DMS53 treated with DMSO at 0.1 percent for 48 hours (cell line): ENCODE measurements at regions not wholly inside any gene's neighbourhood (a gene's known extent, or its start where the extent isn't known, plus 50 kb on each side); places are given as distances from the start of the nearest gene placed in this dataset.
"Not testable (repeated sequence)": the region's sequence is repeated elsewhere in the genome, so short reads cannot be mapped to it uniquely, and the experiment has no call there.

Source experiments
- DNase-seq: peaks from one replicate; lab custom pipeline; 2025; ENCODE audit not compliant: unreplicated experiment; lab: John Stamatoyannopoulos, UW

DNA sequence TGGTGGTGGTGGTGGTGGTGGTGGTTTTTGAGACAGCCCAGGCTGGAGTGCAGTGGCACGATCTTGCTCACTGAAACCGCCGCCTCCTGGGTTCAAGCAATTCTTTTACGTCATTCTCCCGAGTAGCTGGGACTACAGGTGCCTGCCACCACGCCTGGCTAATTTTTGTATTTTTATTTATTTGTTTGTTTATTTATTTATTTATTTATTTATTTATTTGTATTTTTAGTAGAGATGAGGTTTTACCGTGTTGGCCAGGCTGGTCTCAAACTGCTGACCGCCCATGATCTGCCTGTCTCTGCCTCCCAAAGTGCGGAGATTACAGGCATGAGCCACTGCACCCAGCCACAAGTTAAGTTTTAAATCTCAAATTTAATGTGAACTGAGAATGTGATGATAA lies 126.5 kb downstream of the PCDH18 start:
- DNase-seq: not testable (repeated sequence)

DNA sequence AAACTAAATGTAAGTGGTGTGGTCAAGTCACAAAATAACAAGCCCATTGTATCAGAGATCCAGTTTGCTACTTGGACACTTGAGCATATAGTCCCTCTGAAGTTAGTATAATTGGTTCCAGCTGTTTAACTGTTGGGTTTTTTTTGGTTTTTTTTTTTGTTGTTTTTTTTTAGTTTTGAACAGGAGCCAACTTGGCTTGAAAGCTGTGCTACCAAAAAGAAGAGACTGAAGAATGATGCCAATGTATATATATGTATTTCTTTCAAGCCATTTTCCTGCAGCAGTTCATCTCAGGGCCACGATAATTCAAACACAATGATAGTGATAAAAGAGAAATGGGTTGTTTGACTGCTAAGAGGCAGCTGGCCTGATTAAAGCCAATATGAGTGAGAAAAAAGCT lies 138.3 kb downstream of the PCDH18 start:
- DNase-seq: no peak

DNA sequence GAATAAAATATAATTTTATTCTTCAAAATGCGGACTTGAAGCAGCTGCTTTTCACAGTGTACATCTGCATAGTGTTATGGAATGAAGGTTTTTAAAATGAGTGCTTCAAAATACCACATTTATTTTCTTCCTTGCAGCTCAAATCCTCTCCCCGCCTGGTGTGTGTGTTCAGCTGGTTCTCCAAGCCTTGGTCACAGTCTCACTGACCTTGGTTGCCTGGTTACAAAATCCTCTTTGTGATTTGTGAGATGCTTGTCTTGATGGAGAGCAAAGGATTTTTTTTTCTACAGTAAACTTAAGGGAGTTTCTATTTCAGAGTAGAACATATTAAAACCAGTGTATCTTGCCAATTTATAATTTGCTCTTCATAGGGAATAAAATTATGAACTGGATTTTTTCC lies 139.2 kb downstream of the PCDH18 start:
- no peak for DNase-seq

DNA sequence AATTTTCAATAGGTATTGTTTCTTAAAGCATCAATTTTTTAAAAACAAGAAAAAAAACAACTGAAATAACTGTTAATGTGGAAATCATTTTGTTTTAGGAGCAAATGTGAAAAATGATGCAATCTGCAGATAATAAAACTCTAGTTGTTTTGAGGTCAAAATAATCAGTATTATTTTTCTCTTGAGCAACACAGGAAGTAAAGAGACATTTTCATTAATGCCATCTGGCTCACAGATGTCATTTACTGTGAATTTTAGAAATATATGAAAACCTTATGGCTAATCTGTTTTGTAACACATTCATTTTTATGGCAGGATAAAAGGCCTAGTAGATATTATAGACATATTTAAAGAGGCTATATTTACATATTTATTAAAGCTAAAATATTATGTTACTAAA lies 141.6 kb downstream of the PCDH18 start:
- DNase-seq: no peak

DNA sequence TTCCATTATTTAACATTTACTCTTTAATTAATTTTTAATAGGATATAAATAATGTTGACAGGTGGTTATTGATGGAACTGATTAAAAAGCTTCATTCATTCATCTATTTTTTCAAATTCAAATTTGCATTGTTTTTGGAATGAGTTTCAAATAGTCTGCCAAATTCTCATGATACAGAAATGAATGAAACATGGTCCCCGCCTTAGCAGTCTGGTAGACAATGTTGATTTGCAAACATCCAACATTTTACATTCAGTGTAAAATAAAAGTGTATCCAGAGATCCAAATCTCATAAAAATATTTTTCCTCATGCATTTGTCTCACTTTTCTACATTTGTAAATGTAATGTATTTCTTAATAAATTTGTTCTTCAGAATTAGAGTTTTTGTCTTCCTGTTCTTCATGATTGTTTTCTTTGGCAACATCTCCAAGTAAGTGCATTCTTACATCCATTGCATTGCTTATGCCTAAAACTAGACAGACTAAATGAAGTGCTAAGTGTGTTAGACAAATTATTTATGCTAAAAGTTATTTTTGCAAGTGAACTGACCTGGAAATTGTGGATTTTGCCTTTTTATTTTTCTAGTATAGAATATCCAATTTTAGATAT lies 142.3 kb downstream of the PCDH18 start:
- no peak for DNase-seq

DNA sequence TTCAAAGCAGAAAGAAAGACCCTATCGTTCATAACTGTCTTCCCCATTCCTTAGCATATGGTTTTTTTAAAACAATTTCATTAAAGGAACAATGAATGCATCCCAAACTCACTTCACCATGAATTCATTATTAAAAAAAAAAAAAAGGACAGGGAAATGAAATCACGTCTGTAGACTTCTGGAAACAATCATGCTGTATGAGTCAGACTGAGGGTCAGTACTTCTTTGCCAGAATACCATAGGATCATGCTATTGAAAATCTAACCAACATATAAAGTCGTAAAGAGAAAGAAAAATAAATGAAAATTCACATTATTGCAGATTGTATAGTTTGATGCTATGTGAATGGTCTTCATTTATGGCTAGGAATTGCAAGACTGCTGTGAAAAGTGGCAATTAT lies 144.4 kb downstream of the PCDH18 start:
- DNase-seq: no peak

DNA sequence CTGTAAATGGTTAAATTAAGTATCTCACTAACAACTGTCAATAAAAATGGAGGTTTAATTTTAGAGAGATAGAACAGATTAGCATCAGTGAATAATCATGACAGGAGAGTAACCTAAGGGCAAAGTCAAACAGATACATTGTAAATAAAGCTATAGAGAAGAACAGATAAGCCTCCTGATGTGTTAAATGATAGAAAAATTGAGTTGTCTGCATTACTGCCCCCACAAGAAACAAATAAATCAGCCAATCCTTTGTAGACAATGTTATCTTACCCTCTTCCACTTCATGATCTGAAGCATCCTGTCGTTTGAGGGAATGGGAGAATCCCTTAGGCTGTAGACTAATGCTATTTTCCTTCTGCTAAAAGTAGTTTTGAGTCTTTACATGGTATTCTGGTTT lies 147.8 kb downstream of the PCDH18 start:
- DNase-seq: no peak

DNA sequence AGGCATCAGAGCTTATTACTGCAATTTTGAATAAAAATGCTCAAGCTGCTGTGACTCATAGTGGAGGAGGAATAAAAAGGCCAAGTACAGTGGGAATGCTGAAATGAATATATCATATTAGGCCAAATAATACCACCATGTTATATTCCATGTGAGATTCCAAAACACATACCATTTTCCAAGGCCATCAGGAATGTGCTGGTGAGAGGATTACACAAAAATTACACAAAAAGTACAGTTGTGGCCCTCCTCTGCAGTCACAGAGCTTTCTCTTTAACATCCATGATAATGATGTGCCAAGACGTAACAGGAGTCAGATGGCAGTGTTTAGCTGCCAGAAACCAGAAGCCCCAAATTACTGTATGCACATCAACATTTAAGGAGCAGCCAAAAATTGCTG lies 153.5 kb downstream of the PCDH18 start:
- no peak for DNase-seq

DNA sequence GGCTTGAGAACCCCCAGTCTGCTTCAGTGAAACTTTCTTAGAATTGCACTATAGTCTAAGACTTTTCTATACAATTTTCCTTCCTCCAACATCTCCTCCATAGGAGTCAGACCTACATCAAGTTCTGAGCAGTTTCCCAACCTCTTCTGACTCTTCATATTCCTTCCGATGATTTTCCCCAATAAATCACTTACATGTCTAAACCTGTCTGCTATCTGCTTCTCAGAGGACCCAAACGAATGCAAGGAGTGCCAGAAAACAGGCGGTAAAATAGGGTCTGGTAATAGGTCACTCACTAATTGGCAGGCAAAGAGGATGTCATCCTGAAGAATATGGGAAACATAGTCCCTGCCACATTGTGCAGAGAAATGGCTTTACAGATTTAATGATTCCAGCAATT lies 153.9 kb downstream of the PCDH18 start:
- DNase-seq: no peak

DNA sequence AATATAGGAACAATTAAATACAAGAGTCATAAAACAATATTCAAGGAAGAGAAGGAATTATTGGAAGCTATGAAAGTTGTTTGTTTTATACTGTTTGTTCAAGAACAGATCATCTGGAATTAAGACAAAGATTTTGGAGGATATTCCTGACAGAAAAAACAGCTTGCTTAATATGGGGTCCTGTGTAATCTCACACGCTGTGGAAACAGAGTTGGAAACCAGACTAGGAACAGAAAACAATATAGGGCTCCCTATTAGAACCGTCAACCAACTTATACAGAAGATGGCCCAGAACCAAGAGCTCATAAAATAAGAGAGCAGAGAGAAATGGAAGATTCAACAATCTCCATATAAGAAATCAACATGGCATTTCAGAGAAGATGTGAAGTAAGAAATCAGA lies 156.0 kb downstream of the PCDH18 start:
- DNase-seq: no peak

DNA sequence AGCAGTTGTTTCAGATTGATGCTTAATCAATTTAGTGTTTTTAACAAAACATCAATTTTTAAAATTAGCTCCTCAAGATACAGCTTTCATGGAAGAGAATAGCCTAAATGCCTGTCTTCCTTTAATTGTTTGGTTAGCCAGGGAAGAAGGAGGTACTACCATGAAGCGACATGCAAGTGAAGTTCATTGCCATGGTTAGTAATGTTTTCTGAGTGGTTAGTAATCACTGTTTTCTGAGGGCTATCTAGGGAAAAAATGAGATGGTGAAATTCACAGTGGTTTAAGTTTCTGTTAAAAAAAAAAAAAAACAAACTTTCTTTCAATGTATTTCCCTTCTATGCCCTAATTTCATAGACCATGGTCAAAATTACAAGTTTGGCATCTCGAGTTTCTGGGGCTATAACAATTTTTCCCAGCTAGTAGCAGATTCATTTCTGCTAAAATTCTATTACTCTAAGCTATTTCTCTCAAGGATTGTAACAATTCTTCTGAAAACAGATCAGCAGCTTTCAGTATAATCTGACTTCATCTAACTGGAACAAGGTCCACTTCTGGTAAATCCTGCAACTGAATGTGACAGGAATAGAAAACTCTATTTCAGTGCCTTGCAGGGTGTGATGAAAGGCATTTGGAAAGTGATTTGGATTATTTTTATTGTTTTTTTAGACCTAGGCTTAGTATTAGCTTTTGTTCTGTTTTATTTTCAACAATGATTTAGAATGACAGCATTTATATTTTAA lies 157.0 kb downstream of the PCDH18 start:
- DNase-seq: no peak

DNA sequence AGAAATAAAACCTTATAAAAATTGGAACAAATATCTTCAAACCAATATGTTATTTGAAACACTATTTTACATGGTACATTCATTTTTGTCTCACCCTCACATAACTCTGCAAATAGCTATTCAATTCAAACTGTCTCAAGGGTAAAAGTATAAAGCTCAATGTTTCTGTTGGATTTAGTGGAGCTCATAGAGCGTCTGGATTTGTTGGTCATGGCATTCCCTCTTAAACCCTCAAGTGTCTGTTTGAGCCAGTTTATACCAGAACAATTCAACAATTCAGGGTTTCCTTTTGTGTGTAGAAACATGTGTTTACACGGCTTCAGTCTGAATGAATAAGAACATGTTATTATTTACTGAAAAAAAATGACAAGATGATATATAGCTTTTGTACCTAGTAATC lies 161.6 kb downstream of the PCDH18 start:
- peak; percentile 71 for DNase-seq

DNA sequence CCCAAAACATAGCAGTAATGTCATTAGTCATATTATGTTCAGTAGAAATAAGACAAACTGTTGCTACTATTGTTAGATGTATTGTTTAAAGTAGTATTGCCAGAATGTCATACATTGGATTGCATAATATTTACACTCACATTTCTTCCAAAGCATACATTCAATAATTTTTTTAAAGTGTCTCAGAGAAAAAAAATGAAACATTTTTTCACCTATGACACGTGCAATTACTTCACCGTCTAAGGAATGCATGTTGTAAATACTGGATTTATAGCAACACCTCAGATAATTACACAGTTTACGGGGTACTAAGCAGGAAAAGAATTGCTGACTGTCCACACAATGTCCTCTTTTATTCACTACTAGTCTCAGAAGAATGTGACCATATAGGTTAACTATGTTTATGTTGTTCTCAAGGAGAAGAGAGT lies 162.1 kb downstream of the PCDH18 start:
- no peak for DNase-seq

DNA sequence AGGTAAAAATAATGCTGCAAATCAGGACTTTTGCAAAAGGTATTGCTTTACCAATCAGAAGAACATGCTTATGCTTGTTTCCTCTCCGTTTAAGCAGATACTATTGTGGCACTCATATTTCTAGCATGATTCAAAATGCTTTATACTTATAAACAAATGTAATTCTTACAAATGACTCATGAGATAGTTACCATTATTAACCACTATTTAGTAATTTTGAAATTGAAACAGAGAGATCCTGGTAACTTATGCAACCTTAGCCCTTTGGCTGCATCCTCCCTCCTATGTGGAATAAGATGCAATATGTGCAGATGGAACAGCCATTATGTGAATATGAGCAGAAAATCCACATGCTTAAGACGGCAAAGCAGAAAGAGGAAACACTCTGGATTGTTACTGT lies 164.7 kb downstream of the PCDH18 start:
- no peak for DNase-seq

DNA sequence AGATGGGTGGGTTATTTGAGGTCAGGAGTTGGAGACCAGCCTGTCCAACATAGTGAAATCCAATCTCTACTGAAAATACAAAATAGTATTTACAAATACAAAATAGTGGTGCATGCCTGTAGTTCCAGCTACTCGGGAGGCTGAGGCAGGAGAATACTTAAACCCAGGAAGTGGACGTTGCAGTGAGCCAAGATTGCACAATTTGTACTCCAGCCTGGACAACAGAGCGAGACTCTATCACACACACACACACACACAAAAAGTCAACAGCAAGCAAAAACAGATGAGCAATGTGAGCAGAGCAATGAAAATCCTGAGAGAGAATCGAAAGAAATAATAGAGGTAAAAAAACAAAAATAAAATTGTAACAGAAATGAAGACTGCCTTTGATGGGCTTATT lies 168.8 kb downstream of the PCDH18 start:
- no peak for DNase-seq

DNA sequence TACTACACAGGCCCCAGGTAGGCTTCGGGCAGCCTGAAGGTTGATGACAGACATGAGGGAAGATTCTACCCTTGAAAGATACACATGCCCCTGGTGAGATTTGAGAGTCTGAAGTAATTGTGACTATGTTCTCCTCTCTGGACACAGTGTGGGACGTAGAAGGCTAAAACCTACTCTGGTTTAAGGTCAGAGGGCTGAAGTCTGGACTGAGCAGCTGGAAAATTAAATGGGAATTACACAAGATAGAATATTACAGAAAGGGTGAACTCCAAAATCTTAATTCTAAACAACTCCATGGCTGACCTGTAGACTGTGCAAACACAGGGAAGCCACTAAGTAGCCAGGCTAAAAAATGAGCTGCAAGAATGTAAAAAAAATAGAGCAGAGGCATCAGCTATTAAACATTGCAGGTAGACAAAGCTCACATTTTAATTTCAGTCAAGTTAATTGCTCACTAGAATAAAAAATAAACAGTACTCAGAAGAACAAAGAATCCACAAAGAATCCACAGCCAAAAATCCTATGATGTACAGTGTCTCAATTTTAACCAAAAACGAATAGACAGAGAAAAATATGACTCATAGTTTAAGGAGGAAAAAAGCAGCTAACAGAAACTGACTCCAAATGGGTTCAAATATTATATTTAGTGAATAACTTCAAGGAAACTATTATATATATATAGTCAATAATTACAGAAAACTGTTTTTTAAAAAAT lies 170.4 kb downstream of the PCDH18 start:
- no peak for DNase-seq

DNA sequence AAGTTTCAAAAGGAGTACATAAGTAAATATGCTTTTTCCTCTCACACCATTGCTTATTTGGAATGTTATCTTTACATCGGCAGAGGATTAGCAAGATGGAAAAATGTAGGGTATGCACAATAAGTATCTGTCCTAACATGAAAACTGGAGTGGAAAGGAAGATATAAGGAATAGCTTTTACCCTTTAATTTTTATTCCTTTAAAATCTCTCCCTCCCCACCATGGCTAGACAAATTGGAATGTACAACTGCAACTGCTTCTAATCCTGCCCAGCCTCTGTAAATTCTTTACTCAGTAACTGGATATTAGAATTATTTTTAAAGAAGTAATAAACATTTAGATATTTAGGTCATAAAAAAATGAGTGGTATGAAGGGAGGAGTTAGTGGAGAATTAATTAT lies 171.5 kb downstream of the PCDH18 start:
- DNase-seq: no peak

DNA sequence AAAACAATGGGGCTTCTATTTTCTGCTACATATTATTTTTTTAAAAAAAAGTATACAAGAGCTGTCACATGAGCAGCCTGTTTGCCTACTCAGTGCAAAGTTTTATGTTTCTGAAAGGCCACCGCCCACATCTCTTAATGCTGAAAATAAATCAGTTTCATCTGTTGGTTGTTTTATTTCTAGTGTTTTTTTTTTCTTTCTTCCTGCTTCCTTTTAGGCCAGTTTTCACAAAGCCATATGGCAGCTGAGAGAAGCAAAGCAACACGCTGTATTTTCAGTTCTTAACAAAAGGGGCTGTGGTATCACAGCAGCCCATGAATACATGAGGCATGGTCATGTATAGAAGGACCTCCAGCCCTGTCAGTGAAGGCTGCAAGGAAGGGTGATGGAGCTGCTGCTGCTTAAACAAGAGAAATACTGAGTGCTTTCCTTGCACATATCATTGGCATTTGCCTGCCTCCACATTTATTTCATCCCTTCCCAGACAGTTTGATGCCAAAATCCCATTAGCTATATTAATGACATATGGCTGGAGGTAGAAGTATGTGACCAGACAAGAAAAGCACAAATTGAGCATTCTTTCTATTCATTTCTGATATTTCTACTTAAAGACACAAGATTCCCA lies 172.5 kb downstream of the PCDH18 start:
- no peak for DNase-seq

DNA sequence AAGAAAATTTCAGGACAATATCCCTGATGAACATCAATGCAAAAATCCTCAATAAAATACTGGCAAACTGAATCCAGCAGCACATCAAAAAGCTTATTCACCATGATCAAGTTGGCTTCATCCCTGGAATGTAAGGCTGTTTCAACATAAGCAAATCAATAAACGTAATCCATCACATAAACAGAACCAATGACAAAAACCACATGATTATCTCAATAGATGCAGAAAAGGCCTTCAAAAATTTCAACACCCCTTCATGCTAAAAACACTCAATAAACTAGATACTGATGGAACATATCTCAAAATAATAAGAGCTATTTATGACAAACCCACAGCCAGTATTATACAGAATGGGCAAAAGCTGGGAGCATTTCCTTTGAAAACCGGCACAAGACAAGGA lies 177.7 kb downstream of the PCDH18 start:
- DNase-seq: not testable (repeated sequence)

DNA sequence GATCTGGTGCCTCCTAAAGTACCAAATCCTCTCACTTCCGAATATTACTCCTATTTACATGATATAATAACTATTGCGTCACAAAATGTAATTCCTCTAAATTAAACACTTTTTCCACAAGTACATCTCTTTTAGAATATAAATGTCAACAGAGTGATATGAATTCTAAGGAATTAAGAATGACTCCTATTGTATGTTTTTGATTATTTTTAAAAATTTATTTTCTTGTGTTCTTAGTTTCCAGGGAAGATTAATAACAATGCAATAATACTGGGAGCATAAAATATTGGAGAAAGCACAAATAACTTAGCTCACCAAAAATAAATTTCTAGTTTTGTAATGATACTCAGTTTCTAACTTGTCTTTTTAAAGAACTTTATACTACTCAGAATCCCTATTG lies 184.9 kb downstream of the PCDH18 start:
- no peak for DNase-seq

DNA sequence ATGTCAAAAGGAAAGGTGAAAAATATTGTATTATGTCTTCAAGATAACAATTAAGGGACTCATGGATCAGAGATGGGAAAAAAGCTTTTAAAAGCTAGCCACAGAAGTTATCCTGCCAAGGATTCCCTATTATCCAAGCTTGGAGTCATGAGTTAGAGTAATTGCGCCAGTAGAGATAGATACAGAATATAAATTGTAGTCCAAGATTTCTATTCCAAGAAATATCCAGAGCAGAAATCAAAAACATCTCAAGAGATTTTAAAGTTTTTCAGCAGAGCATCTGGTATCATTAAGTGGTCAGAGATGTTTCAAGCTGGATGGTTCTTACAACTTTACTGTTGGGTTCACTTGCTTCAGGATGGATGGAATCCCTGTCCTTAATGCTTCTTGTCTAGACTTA lies 186.7 kb downstream of the PCDH18 start:
- DNase-seq: no peak

DNA sequence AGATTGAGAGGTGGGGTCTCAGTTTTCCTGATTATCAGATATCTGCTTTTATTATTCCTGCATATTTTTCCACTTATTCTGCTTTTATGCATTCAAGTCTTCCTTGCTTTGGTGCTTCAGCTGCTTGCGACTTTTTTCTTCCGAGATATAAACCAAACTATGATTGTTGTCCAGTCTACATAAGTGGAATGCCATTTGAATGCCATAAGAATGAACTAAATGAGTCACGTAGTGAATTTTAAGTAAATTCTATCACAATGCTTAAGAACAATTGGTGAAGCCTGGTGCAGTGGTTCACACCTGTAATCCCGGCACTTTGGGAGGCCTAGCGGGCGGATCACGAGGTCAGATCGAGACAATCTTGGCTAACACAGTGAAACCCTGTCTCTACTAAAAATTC lies 189.1 kb downstream of the PCDH18 start:
- no peak for DNase-seq
